ENCODE measurements at regions not wholly inside any gene's neighbourhood (a gene's known extent, or its start where the extent isn't known, plus 50 kb on each side); places are given as distances from the start of the nearest gene placed in this dataset.
"Not testable (repeated sequence)": the region's sequence is repeated elsewhere in the genome, so short reads cannot be mapped to it uniquely, and the experiment has no call there.

DNA sequence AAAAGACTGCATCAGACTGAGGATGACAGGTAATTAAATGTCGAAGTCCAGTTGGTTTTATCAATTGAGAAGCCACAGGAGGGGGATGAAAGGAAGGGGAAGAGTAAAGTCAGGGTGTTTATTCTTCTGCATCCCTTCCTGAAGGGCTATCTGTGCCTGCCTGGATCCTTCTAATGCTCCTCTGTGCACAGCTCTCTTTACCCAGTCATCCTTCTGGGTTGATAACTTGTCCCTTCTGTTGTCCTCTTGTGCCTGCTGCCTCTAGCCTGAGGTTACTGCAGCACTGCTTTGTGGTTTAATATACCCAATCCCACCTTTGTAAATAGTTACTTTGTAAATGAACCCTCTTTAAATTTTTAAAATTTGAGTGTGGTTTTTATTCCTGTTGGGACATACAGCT lies 1127.3 kb downstream of the EPHA7 start:
- no peak for DNase-seq (ENCODE audit: low read depth, low spot score)

- DNase-seq (ENCODE audit: low read depth, low spot score): no peak
These were observed 1129.5 kb downstream of the EPHA7 start for GRCh38 chr6:92289831-92290230.

DNA sequence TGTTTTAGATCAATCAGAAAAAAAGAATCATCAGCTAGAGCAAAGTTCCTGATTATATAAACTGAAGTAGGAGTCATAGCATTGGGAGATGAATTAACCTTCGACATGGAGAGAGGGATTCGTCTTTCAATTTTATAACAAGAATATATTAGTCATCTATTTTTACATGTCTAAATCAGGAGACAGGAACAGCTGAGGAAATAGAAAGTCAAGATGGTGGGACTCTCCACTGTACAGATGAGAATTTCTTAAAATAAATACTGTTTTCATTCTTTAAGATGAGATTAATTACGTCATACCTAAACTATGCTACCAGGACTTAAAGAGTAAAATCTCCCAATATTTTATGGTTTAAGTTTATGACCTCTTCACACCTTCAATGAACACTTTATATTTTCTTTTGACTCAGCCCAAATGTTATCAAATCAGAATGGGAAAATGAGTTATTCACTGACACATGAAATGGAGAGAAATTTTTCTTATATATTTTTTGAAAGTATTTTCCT lies 1137.7 kb downstream of the EPHA7 start:
- DNase-seq (ENCODE audit: low read depth, low spot score): no peak

GRCh38 chr6:92275150-92275549 lies 1144.2 kb downstream of the EPHA7 start:
- DNase-seq (ENCODE audit: low read depth, low spot score): no peak

GRCh38 chr6:92274588-92274987 lies 1144.8 kb downstream of the EPHA7 start:
- no peak for DNase-seq (ENCODE audit: low read depth, low spot score)

DNA sequence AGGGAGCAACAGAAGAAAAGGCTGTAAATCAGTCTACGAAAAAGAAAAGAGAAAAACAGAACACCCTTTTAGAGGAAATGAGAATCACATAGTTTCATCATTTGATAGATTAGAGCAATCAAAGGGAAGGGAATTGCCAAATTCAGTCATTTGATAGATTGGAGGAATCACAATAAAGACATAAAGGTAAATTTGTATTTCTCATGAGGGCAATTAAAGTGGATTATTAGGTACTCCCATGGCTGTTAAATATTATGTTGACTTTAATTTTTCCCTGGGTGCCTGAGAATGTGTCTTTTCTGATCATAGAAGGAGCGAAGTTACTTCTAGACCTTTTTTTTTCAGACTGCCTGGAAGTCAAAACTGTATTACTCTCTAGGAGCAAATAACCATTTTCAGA lies 1145.7 kb downstream of the EPHA7 start:
- no peak for DNase-seq (ENCODE audit: low read depth, low spot score)

DNA sequence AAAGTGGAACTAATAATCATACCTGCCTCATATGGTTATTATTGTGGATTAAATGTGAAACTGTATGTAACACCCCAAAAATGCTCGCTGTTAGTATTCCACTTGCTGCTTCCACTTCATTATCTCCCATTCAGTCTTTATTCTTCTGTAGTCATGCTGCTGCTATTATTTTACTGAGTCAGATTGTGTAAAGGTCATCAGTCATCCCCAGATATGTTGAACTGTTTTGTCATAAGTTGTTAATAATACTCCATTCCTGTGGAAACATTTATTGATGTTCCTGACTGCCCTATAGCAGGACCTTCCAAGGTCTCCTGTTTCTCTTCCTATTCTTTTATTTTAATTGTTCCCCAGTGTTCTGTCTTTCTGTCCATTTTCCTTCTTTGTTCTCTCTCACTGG lies 1148.3 kb downstream of the EPHA7 start:
- no peak for DNase-seq (ENCODE audit: low read depth, low spot score)

DNA sequence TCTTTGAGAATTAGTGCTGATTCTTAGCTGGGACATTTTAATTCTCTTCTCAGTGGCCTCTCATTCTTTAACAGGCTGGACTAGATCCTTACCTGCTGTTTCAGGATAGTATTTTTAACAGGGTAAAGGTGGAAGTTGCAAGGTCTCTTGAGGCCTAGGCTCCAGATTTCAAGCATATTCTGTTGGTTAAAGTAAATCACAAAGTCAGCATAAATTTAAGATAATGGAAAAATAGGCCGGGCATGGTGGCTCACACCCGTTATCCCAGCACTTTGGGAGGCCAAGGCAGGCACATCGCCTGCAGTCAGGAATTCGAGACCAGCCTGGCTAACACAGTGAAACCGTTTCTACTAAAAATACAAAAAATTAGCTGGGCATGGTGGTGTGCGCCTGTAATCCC lies 1149.0 kb downstream of the EPHA7 start:
- DNase-seq (ENCODE audit: low read depth, low spot score): no peak

GRCh38 chr6:92267335-92267734 lies 1152.0 kb downstream of the EPHA7 start:
- no peak for DNase-seq (ENCODE audit: low read depth, low spot score)

DNA sequence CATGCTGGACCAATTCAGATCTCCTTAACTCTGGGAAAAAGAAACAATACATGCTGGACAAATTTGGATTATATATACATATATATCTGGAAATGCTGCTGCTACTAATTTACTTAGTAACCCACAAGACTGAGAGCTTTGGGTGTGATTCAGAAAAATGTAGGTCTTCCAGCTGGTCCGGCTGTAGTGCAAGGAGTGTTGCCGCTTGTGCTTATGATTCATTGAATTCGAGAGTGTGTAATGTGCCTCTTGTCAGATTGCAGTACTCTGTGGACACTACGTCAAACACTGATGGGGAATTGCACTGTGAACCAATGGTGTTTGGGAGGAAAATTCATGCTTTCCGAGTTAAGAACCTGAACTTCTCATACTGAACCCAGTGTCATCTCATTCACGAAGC lies 1155.5 kb downstream of the EPHA7 start:
- no peak for DNase-seq (ENCODE audit: low read depth, low spot score)

- no peak for DNase-seq (ENCODE audit: low read depth, low spot score)
These were observed 1160.2 kb downstream of the EPHA7 start for GRCh38 chr6:92259171-92259570.

GRCh38 chr6:92243315-92243714 lies 1176.0 kb downstream of the EPHA7 start:
- DNase-seq (ENCODE audit: low read depth, low spot score): no peak

DNA sequence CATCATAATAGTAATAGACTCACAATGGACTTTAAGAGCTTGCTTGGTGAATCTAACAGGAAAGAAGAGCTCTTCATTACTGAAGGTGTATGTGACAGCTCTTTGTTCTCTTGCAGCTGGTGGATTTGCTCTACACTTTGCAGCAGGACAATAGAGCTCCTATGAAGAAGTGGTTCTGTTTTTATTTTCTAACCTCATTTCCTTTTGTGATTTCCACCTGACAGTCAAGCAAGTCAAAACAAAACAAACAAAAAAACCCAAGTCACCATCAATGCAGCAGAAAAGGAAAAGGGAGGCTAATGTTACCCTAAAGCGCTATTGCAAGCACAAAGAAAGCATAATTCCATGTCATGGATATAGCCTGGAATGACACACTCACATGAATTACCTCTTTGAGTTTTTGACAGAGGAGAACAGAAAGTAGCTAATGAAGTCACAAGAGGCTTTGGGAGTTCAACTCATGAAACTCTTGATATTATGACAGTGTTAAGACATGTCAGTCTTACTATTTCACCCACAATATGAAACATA lies 1188.1 kb downstream of the EPHA7 start:
- DNase-seq (ENCODE audit: low read depth, low spot score): no peak

GRCh38 chr6:92219987-92220386 lies 1199.4 kb downstream of the EPHA7 start:
- not testable (repeated sequence) for DNase-seq (ENCODE audit: low read depth, low spot score)

DNA sequence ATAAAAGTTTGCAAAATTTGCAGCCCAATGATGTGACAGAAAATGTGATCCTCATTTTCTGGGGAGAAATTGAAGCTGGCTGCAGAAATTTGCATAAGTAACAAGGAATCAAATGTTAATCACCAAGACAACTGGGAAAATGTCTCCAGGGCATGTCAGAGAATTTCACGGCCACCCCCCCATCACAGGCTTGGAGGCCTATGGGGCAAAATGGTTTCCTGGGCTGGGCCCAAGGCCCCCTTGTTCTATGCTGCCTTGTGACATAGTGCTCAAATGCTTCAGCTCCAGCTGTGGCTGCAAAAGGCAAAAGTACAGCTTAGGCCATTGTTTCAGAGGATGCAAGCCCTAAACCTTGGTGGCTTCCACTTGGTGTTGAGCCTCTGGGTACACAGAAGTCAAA lies 1202.6 kb downstream of the EPHA7 start:
- no peak for DNase-seq (ENCODE audit: low read depth, low spot score)

DNA sequence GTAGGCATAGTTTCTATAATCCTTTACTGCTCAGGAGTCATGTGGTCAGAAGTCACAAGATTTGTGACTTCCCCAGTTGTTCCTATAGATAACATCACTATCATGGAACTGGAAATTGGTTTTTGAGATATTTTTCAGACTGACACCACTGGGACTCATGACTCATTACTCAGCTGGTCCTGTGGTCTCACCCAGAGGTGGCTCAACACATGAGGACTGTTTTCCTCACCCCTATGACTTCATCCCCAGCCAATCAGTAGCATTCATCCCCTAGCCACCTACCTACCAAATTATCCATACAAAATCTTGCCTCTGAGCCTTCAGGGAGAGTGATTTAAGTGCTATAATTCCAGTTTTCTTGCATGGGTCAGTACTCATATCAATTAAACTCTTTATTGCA lies 1217.7 kb downstream of the EPHA7 start:
- no peak for DNase-seq (ENCODE audit: low read depth, low spot score)

DNA sequence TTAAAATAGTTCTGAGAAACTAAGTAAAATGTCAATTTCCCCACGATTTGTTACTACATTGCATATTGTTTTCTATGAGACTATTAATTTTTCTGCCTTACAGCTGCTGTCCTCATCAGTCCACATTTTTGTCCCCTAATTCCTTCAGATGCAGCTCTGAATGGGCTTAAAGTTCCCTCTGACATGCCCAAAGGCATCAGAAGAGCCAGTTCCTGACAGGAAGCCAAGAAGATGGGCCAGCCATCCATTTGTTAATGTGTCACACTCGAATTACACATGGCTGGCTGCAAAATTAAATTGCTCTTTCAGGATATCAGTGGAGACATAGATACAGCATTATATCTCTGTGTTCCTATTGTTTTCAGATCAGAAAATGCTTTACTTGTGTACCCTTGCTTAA lies 1223.0 kb downstream of the EPHA7 start:
- DNase-seq (ENCODE audit: low read depth, low spot score): no peak

DNA sequence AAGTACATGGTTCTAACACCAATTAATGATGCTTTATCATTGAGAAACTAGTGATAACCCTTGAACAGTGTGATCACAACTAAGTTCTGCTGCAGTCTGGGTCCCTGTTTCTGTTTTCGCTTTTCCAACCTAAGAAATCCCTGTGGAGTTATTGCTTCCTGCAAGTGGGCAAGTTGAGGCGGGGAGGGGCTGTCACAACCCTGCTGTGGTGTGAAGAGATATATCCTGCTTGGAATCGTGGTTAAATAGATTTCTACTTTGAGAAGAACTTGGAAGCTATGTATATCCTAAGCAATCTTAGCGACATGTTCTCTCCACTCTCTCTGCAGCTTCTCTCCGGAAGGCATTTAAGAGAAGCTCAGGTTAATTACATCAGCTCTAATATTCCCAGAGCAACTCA lies 1223.6 kb downstream of the EPHA7 start:
- DNase-seq (ENCODE audit: low read depth, low spot score): no peak

GRCh38 chr6:92188016-92188415 lies 1231.3 kb downstream of the EPHA7 start:
- no peak for DNase-seq (ENCODE audit: low read depth, low spot score)

- DNase-seq (ENCODE audit: low read depth, low spot score): no peak
These were observed 1234.4 kb downstream of the EPHA7 start for GRCh38 chr6:92184933-92185332.

DNA sequence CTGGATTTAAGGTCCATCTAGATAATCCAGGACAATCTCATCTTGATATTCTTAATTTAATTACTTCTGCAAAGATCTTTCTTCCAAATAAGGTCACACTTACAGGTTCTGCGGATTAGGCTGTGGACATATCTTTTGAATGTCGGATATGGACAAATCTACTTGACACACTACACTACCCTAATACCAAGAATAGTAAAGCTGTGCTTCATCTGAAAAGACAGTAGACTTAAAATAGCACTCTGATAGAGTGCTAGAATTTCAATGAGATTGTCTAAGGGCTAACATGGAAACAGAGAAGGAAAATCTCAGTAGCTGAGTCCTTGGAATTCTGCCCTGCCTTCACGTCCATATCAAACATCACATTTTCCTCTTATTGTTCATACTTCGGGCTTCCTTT lies 1238.0 kb downstream of the EPHA7 start:
- DNase-seq (ENCODE audit: low read depth, low spot score): no peak

GRCh38 chr6:92180090-92180489 lies 1239.3 kb downstream of the EPHA7 start:
- no peak for DNase-seq (ENCODE audit: low read depth, low spot score)

DNA sequence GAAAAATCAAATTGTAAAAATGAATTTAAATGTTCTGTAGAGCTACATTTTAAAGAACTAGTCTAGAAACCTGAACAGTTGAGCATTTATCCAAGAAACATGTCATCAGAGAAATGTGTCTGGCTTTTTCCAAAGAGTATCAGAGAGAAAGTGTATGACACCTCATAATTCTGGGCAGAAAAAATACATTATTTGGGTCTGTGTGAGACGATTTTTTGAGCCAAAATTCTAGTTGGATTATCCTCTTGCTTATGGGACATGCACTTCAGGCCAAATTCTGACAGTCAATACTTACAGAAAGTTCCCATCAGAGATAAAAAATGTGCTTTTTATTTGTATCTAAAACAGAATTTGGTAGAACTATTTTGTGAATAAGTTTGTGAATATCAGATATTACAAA lies 1242.7 kb downstream of the EPHA7 start:
- no peak for DNase-seq (ENCODE audit: low read depth, low spot score)

DNA sequence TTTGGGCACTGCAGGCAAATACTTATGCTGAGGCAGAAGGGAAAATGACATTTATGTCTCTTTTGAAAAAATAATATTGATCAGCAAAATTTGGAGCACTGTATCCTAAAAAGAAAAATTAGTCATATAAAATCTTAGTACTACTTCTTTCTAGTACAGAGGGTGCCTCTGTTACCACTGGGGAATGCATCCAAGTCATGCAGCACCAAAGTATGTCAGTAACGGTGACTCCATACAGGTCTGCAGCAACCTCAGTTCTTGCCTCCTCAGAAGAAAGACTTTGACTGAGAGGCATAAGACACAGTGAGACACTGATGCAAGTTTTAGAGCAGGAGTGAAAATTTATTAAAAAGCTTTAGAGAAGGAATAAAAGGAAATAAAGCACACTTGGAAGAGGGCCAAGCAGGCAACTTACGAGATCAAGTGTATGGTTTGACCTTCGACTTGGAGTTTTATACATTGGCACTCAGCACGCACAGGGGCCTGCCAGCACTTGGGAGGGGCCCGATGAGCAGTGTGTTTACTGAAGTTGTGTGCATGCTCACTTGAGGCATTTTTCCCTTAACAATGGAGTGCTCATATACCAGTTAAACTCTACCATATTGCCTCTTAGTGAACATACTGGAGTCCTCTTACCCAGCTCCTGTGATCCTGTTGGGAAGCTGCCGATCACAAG lies 1244.8 kb downstream of the EPHA7 start:
- DNase-seq (ENCODE audit: low read depth, low spot score): no peak
